B cell (primary cell): ENCODE measurements at regions not wholly inside any gene's neighbourhood (a gene's known extent, or its start where the extent isn't known, plus 50 kb on each side); places are given as distances from the start of the nearest gene placed in this dataset.

Experiments
- EZH2 ChIP-seq: IDR thresholded peaks from 2 replicates; pipeline ENCODE4 v1.6.1; 2012; ENCODE audit warnings: borderline replicate concordance, low read depth, mild to moderate bottlenecking, moderate library complexity, low read length; ENCODE audit not compliant: insufficient read depth, poor library complexity, severe bottlenecking
- TF ChIP-seq, protein P1 (sequence below): fragments of 200-600 bp; IDR thresholded peaks from one replicate; pipeline ENCODE4 v1.8.0; 2022; ENCODE audit warnings: antibody characterized with exemption, mild to moderate bottlenecking

DNA sequence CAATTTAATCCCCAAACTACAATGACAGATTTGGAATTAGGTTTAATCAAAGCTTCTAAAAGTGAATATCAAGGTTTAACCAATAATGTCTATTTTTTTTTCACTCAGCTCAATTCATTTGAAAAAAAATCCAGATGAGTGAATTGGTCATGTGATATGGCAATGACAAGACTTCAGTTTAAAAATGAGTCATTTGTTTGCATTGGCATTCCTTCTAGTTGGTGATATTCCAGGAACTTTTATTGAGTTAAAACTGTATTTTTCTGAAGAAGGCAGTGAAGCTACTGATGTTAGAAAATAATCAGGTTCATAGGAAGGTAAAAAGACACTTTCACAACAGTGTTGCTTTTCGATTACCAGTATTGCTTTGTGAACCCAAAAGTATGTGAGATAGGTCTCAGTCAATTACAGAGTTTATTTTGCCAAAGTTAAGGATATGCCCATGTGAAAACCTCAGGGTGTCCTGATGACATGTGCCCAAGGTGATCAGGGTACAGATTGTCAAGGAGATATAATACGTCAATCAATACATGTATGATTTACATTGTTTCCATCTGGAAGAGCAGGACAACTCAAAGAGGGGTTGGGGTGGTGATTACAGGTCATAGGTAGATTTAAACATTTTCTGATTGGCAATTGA lies 1214.9 kb downstream of the GALC start:
- TF ChIP-seq, protein P1, sequence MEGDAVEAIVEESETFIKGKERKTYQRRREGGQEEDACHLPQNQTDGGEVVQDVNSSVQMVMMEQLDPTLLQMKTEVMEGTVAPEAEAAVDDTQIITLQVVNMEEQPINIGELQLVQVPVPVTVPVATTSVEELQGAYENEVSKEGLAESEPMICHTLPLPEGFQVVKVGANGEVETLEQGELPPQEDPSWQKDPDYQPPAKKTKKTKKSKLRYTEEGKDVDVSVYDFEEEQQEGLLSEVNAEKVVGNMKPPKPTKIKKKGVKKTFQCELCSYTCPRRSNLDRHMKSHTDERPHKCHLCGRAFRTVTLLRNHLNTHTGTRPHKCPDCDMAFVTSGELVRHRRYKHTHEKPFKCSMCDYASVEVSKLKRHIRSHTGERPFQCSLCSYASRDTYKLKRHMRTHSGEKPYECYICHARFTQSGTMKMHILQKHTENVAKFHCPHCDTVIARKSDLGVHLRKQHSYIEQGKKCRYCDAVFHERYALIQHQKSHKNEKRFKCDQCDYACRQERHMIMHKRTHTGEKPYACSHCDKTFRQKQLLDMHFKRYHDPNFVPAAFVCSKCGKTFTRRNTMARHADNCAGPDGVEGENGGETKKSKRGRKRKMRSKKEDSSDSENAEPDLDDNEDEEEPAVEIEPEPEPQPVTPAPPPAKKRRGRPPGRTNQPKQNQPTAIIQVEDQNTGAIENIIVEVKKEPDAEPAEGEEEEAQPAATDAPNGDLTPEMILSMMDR, result no peak
- no peak for TF ChIP-seq EZH2
